BJ (cell line): ENCODE measurements at regions not wholly inside any gene's neighbourhood (a gene's known extent, or its start where the extent isn't known, plus 50 kb on each side); places are given as distances from the start of the nearest gene placed in this dataset.
"Not testable (repeated sequence)": the region's sequence is repeated elsewhere in the genome, so short reads cannot be mapped to it uniquely, and the experiment has no call there.

Experiments
- CTCF ChIA-PET: fragments of 350-600 bp; formaldehyde crosslinking; extraction: SDS; loops from one replicate; lab custom pipeline; 2021; ENCODE audit warnings: antibody characterized with exemption, inconsistent platforms; lab: Yijun Ruan, JAX
- POLR2A ChIA-PET: fragments of 300-600 bp; sonication (Branson Sonifier 250); formaldehyde crosslinking; extraction: SDS; loops from one replicate; lab custom pipeline; 2021; ENCODE audit warnings: antibody characterized with exemption; lab: Charles Lee
- DNase-seq: peaks from one replicate; pipeline ENCODE4 v3.0.0-alpha.2; 2011; ENCODE audit warnings: low read depth
- H3K27me3 ChIP-seq: 2 replicates; pipeline ENCODE4 v1.6.0; 2011; ENCODE audit warnings: low read length; ENCODE audit not compliant: control insufficient read depth, insufficient read depth
- H3K36me3 ChIP-seq: 2 replicates; pipeline ENCODE4 v1.5.1; 2011; ENCODE audit warnings: low read length; ENCODE audit not compliant: control insufficient read depth, insufficient read depth
- H3K4me3 ChIP-seq: 2 replicates; pipeline ENCODE4 v1.5.1; 2011; ENCODE audit warnings: low read depth, mild to moderate bottlenecking, control low read depth, low read length
- CTCF ChIP-seq: IDR thresholded peaks from 2 replicates; pipeline ENCODE4 v1.5.1; 2011; ENCODE audit warnings: low read depth, mild to moderate bottlenecking, control low read depth, inconsistent platforms, low read length, moderate library complexity; ENCODE audit not compliant: insufficient read depth

GRCh38 chr7:24629958-24630357 lies 56.7 kb downstream of the PALS2 start:
- H3K4me3 ChIP-seq, H3K27me3 ChIP-seq, H3K36me3 ChIP-seq, POLR2A ChIA-PET, DNase-seq: not testable (repeated sequence)
- CTCF ChIA-PET = interaction anchor here (1.6 kb wide), 1 partner anchor 37 kb away, joined by 4 read pairs; no protein-coding TSS in a partner anchor

DNA sequence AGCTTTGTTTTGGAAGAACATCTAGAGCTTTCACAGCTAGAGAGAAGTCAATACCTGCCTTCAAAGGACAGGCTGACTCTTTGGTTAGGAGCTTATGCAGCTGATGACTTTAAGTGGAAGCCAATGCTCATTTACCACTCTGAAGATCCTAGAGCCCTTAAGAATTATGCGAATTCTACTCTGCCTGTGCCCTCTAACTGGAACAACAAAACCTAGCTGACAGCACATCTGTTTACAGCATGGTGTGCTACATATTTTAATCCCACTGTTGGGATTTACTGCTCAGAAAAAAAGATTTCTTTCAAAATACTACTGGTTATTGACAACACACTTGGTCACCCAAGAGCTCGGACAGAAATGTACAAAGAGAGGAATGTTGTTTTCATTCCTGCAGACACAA lies 57.3 kb downstream of the PALS2 start:
- H3K27me3 ChIP-seq = no peaks in the 10 kb centered on the region
- no peaks in the 10 kb centered on the region for H3K36me3 ChIP-seq
- no peak for DNase-seq
- H3K4me3 ChIP-seq = no peak overlapping the region
- no peak for TF ChIP-seq CTCF
- POLR2A ChIA-PET = no interaction called here
- CTCF ChIA-PET = interaction anchor here (1.6 kb wide), 1 partner anchor 36 kb away, joined by 4 read pairs; no protein-coding TSS in a partner anchor

- no peaks in the 10 kb centered on the region for H3K27me3 ChIP-seq
- no peak overlapping the region for H3K4me3 ChIP-seq
- DNase-seq = no peak
- CTCF ChIA-PET = no interaction called here
- POLR2A ChIA-PET = no interaction called here
- H3K36me3 ChIP-seq = no peaks in the 10 kb centered on the region
- no peak for TF ChIP-seq CTCF
Measured at GRCh38 chr7:24637021-24637420, 63.8 kb downstream of the PALS2 start.

- POLR2A ChIA-PET = no interaction called here
Measured at GRCh38 chr7:24637706-24638105, 64.5 kb downstream of the PALS2 start.

DNA sequence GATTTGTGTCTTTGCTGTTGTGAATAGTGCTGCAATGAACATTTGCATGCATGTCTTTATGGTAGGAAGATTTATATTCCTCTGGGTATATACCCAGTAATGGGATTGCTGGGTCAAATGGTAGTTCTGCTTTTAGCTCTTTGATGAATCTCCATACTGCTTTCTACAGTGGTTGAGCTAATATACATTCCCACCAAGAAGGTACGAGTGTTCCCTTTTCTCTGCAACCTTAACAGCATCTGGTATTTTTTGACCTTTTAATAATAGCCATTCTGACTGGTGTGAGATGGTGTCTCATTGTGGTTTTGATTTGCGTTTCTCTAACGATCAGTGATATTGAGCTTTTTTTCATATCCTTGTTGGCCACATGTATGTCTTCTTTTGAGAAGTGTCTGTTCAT lies 71.3 kb downstream of the PALS2 start:
- H3K4me3 ChIP-seq, POLR2A ChIA-PET: not testable (repeated sequence)
- CTCF ChIA-PET = interaction anchor here (0.9 to 1.4 kb wide), 2 partner anchors 21 to 24 kb away, joined by 3 to 5 read pairs; no protein-coding TSS in a partner anchor

More at GRCh38 chr7:24637706-24638105, 64.5 kb downstream of the PALS2 start:
- H3K36me3 ChIP-seq = no peaks in the 10 kb centered on the region
- no peak overlapping the region for H3K4me3 ChIP-seq
- TF ChIP-seq CTCF = no peak
- DNase-seq = no peak
- H3K27me3 ChIP-seq = no peaks in the 10 kb centered on the region
- CTCF ChIA-PET = interaction anchor here (1.0 kb wide), 1 partner anchor 24 kb away, joined by 3 read pairs; no protein-coding TSS in a partner anchor

More for the DNA sequence above, 71.3 kb downstream of the PALS2 start:
- H3K36me3 ChIP-seq, DNase-seq, H3K27me3 ChIP-seq: not testable (repeated sequence)
